ENCODE measurements at regions not wholly inside any gene's neighbourhood (a gene's known extent, or its start where the extent isn't known, plus 50 kb on each side); places are given as distances from the start of the nearest gene placed in this dataset.

- Histone ChIP-seq H4K20me1 (ENCODE audit: control insufficient read depth, extremely low read depth, insufficient read depth, low read length) (no peaks in the 10 kb centered on the region), H3K27me3 (ENCODE audit: control insufficient read depth, extremely low read depth, insufficient read depth, low read length) (no peaks in the 10 kb centered on the region), H3K36me3 (ENCODE audit: control insufficient read depth in 2 of 2, extremely low read depth in 1 of 2, insufficient read depth in 2 of 2, low read length in 2 of 2) (no peaks in the 10 kb centered on the region), H3K79me2 (ENCODE audit: control insufficient read depth, insufficient read depth, low read length) (no peaks in the 10 kb centered on the region), H3K9me3 (ENCODE audit: control insufficient read depth, low read depth, low read length) (no peaks in the 10 kb centered on the region), H3K4me2 (ENCODE audit: control insufficient read depth, extremely low read depth, insufficient read depth, low read depth, low read length) (no peak overlapping the region), H3K4me3 (ENCODE audit: control insufficient read depth in 2 of 3, extremely low read depth in 1 of 3, insufficient read depth in 2 of 3, low read depth in 1 of 3, low read length in 3 of 3) (no peak overlapping the region), H2AFZ (ENCODE audit: control insufficient read depth, low read length) (no peak overlapping the region), H3K9me1 (ENCODE audit: control insufficient read depth, extremely low read depth, insufficient read depth, low read length) (no peaks in the 10 kb centered on the region), H3K9ac (ENCODE audit: control insufficient read depth, extremely low read depth, insufficient read depth, low read length) (no peak overlapping the region), H3K27ac (ENCODE audit: control insufficient read depth, insufficient read depth, low read length) (no peak overlapping the region), H3K4me1 (ENCODE audit: control insufficient read depth, extremely low read depth, insufficient read depth, low read length) (no peaks in the 10 kb centered on the region)
- dilution Hi-C loops (cut with MboI; ENCODE audit: extremely low pct_ligation_motif_present, low sequenced_read_pairs), result no loop called here
- TF ChIP-seq, protein P1, sequence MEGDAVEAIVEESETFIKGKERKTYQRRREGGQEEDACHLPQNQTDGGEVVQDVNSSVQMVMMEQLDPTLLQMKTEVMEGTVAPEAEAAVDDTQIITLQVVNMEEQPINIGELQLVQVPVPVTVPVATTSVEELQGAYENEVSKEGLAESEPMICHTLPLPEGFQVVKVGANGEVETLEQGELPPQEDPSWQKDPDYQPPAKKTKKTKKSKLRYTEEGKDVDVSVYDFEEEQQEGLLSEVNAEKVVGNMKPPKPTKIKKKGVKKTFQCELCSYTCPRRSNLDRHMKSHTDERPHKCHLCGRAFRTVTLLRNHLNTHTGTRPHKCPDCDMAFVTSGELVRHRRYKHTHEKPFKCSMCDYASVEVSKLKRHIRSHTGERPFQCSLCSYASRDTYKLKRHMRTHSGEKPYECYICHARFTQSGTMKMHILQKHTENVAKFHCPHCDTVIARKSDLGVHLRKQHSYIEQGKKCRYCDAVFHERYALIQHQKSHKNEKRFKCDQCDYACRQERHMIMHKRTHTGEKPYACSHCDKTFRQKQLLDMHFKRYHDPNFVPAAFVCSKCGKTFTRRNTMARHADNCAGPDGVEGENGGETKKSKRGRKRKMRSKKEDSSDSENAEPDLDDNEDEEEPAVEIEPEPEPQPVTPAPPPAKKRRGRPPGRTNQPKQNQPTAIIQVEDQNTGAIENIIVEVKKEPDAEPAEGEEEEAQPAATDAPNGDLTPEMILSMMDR (optimal IDR thresholded peaks at IDR 0.05 in 1 of 3, IDR thresholded peaks at IDR 0.05 in 1 of 3, conservative IDR thresholded peaks at IDR 0.05 in 1 of 3; ENCODE audit: extremely low read depth in 1 of 3, insufficient read depth in 2 of 3, low read length in 3 of 3), result no peak
- no peak for TF ChIP-seq EZH2 (IDR thresholded peaks at IDR 0.05; ENCODE audit: low read length)
- no peak for DNase-seq (ENCODE audit: low read depth, low spot score)
- FAIRE-seq, result no peak
These were observed 479.3 kb upstream of the NXPH2 start for GRCh38 chr2:139259422-139260051.

DNA sequence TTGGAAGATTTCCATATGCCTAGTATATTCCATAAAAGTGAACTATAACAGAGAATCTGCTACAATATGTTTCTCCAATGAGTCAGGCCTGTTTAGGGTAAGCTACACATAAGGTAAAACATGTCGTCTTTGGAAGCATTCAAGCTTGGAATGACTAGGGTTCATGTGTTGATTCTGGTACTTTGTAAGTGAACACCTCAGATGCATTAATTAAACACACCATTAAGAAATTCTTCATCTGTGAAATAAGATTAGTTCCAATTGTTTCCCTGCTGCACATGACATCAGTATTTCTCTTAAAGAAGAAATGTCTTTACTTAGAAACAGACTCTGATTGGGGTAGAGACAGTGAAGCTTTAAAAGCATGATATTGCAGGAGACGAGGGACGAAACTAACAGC is 461.1 kb upstream of the NXPH2 start:
- H3K4me1 ChIP-seq (ENCODE audit: control insufficient read depth, extremely low read depth, insufficient read depth, low read length), result no peaks in the 10 kb centered on the region
- H3K27me3 ChIP-seq (ENCODE audit: control insufficient read depth, extremely low read depth, insufficient read depth, low read length), result no peaks in the 10 kb centered on the region
- H3K4me2 ChIP-seq (ENCODE audit: control insufficient read depth, extremely low read depth, insufficient read depth, low read depth, low read length), result no peak overlapping the region
- no peak overlapping the region for H3K27ac ChIP-seq (ENCODE audit: control insufficient read depth, insufficient read depth, low read length)
- no peak overlapping the region for H3K9ac ChIP-seq (ENCODE audit: control insufficient read depth, extremely low read depth, insufficient read depth, low read length)
- H2AFZ ChIP-seq (ENCODE audit: control insufficient read depth, low read length), result no peak overlapping the region
- H3K4me3 ChIP-seq (ENCODE audit: control insufficient read depth in 2 of 3, extremely low read depth in 1 of 3, insufficient read depth in 2 of 3, low read depth in 1 of 3, low read length in 3 of 3), result no peak overlapping the region
- no peaks in the 10 kb centered on the region for H3K9me1 ChIP-seq (ENCODE audit: control insufficient read depth, extremely low read depth, insufficient read depth, low read length)
- no peaks in the 10 kb centered on the region for H3K36me3 ChIP-seq (ENCODE audit: control insufficient read depth in 2 of 2, extremely low read depth in 1 of 2, insufficient read depth in 2 of 2, low read length in 2 of 2)
- H3K9me3 ChIP-seq (ENCODE audit: control insufficient read depth, low read depth, low read length), result no peaks in the 10 kb centered on the region
- FAIRE-seq (no peak), DNase-seq (ENCODE audit: low read depth, low spot score) (no peak)
- no peak for TF ChIP-seq EZH2 (IDR thresholded peaks at IDR 0.05; ENCODE audit: low read length)
- TF ChIP-seq, protein P1 (optimal IDR thresholded peaks at IDR 0.05 in 1 of 3, IDR thresholded peaks at IDR 0.05 in 1 of 3, conservative IDR thresholded peaks at IDR 0.05 in 1 of 3; ENCODE audit: extremely low read depth in 1 of 3, insufficient read depth in 2 of 3, low read length in 3 of 3), result no peak
- dilution Hi-C loops (cut with MboI; ENCODE audit: extremely low pct_ligation_motif_present, low sequenced_read_pairs), result no loop called here
- no peaks in the 10 kb centered on the region for H4K20me1 ChIP-seq (ENCODE audit: control insufficient read depth, extremely low read depth, insufficient read depth, low read length)
- H3K79me2 ChIP-seq (ENCODE audit: control insufficient read depth, insufficient read depth, low read length), result no peaks in the 10 kb centered on the region
